HG02623 (cell line): ENCODE measurements at regions not wholly inside any gene's neighbourhood (a gene's known extent, or its start where the extent isn't known, plus 50 kb on each side); places are given as distances from the start of the nearest gene placed in this dataset.
A peak's percentile ranks its signal among the peaks of the same experiment; 100 is the strongest.

Source experiments
- ATAC-seq: cut with Tn5 transposase; IDR thresholded peaks from one replicate; pipeline ENCODE4 v1.9.1; 2021; ENCODE audit warnings: moderate library complexity; ENCODE audit not compliant: unreplicated experiment

DNA sequence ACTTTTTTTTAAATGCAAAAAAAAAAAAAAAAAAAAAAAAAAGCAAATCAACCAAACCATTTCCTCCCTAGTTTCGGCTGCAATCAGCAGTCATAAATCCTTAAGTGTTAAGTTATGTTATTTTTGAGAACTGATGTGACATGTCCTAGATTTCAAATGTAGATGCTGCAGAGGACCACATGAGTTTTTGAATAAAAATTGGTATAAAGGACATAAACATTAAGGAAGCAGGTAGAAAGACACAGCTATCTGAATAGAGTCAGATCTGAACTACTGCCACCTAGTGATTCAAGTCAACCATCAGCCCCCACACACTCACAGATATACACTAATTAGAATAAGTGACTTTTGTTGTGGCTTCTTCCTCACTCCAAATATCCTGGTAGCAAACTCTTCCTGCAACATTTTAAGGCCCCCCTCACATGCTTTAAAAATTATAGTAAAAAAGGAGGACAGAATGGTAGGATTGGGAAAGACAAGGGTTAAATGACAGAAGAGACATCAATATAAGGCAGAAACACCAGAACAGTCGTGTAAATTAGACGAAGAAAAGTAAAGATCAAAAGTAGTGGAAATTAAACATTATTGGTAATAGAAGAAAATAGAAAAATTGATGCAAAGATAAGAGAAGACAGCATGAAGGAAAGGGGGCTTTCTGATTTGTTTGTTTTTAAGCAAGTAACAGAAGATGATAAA, 394.5 kb upstream of the ATP2B1 start:
- peak; percentile 83 for ATAC-seq

DNA sequence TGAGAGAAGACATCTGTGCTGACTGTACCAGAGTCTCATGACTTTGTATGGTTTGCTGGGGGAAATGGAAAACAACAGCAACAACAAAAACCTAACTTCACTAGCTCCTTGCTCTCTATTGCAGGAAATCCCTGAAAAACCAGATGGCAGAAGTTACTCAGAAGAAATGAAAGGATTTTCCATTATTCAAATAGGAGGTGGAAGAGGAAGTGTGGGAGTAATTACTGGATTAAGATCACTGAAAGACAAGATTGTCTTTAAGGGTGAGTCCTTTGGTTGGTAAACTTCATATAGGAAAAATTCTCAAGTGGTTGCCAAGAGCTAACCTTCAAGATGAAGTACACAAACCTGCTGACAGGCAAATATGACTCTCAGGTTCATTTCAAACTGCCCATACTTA, 391.9 kb upstream of the ATP2B1 start:
- no peak for ATAC-seq

DNA sequence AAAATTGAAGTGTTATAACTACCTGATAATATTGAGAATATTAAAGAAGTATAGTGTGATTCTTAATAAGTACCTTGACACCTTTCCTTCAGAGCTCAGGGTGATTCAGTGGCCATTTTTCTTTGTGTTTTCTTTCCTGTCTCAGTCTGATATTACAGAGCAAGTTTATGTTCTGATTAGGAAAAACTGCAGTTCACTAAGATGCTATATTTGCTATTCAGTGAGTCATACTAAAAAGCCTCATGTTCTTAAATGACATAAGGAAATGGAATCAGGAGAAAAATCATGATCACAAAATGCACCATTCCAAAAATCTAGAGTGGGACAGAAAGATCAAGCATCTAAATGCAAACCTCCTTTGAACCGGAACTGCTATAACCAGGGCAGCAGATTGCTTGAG, 390.6 kb upstream of the ATP2B1 start:
- no peak for ATAC-seq

DNA sequence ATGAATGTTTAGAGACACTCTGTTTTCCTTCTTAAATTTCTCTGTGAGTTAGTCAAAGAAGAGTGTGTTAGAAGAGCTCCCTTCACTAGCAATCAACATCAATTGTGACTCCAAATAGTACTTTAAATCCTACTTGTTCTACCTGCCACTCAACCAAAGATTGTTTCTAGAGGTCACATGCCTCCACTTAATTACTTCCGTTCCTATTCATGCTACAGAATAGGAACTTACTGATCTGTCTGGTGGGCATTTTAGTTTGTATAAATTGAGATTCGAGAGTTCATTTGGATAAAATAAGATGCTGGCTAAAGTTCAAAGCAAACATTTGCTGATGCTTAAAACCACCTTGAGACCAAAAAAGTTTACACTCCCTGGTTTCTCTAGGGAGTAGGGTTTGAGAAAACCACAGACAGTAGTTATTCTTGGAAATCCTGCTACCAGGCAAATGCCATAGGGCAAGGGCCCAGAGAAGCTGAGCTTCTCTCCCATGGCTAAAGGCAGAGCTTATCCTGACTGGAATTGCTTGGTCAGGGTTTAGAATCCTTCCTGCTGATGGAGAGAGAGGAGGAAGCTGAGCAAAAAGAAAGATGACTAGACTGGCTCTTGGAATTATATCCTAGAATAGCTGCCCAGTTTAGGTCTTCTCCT, 389.6 kb upstream of the ATP2B1 start:
- no peak for ATAC-seq

DNA sequence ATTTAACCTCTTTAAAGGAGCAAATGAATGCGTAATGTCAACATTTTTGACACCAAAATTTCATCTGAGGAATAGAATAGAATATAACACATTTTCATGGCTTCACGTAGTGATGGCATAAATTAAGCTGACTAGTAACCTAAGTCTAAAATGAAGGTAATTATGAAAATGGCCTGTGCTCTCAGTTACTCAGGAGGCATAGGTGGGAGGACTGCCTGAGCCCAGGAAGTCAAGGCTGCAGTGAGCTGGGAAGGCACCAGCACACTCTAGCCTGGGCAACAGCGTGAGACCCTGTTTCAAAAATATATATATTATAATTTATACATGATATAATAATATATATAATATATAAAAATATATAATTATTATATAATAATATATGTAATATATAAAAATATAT, 383.2 kb upstream of the ATP2B1 start:
- ATAC-seq = no peak

DNA sequence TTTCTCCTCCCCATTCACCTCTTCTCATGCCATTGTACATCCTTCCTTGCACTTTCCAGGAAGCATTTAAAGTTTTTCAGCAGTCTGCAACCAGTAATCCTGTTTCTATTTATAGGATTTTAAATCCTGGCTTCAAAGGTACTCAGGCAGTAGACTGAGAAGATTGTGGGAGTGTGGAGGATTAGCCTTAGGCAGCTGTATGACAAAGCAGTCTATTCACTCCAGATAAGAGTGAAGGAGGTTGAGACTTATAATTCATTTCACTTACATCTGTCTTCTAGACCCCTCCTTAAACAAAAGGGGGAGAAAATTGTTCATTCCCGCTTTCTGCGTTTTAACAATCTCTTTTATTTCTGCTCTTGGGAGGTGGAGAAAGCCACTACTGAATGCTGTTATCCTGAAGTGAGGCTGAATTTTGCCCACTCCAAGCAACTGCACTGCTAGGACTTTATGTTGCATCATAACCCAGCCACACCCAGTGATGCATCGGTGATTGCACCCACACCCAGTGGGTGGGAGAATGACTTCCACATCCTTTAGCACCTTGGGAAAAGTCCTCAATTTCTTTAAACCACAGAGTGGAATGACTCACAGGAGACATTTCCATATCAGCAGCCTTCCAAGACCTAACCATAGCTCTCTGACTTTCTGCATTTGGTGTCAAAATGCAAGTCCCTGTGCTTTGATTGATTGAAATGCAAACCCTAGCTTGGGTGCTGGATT, 382.5 kb upstream of the ATP2B1 start:
- ATAC-seq = no peak

DNA sequence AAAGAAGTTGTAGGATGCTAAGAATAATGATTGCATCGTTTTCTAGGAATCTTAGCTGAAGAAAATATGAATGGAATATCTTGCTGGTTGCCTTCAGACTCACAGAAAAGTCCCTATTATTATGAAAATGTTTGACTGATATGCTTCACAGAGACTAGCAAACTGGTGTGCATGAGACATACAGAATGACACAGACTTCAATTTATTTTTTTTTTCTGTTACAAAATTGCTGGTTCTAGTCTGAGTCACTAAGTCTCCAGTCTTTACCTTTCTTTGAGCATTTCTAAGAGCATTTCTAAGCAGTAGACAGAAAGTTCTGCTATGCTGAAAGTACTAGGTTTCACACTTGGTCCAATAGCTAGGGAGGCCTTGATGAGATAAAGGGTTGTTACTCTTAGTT, 377.6 kb upstream of the ATP2B1 start:
- ATAC-seq = no peak

DNA sequence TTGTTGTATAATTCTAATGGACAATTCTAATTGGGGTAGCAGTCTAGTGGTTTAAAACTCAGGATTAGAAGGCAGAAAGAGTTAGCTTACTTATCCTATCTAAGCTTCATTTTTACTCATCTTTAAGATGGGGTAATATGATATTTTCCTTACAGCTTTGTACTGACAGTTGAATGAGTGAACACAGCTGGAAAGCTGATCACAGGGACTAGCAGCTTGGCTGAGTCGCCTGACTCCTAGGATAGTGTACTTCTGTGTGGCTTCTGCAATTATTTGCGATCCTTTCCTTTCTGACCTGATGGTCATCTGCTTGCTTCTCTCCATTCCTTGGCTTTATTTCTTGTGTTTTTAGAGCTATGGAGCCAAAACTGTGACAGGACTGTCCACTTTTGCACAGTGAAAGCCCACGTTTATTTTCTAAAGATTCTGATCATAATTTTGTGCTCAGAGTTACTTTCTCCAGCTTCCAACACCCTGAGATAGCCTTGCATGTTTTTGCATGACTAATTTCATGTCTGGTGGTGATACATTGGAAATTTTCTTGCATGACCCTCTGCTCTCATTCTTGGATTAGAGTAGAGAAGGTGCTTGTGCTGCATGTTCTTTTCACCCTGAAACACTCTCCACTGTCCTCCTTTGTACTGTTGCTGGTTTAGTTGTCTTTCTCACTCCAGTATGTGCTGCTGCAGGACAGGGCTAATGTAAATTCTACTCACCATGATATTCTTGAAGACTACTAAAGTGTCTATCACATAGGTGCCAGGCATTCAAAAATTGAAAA, 377.0 kb upstream of the ATP2B1 start:
- ATAC-seq = no peak

DNA sequence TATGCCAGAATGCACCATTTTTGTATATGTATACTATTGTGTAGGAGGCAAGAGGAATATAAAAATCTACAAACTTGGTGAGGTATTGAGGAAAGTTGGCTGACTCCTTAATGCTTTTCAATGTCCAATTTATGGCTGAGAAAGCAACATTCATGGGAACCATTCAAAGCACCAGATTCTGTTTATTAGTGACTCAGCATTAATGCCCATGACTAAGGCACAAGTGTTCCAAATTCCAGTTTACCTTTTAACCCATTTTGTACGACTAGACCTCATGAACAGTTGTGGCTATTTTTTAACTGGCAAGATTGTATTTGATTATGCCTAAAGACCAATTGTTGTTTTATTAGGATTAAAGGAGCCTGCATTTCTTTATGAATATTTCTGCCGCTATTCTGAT, 375.4 kb upstream of the ATP2B1 start:
- ATAC-seq = no peak

DNA sequence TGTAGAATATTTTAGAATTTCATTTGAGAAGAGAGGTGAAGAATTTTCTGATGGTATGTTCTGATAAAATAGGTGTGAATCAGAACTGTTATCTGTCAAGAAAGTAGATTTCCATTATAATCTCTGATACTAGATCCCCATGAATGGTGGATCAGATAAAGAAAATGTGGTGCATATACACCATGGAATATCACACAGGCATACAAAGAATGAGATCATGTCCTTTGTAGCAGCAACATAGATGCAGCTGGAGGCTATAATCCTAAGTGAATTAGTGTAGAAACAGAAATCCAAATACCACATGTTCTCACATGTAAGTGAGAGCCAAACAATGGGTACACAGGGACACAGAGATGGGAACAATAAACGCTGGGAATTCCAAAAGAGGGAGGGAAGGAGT, 372.0 kb upstream of the ATP2B1 start:
- ATAC-seq = no peak

DNA sequence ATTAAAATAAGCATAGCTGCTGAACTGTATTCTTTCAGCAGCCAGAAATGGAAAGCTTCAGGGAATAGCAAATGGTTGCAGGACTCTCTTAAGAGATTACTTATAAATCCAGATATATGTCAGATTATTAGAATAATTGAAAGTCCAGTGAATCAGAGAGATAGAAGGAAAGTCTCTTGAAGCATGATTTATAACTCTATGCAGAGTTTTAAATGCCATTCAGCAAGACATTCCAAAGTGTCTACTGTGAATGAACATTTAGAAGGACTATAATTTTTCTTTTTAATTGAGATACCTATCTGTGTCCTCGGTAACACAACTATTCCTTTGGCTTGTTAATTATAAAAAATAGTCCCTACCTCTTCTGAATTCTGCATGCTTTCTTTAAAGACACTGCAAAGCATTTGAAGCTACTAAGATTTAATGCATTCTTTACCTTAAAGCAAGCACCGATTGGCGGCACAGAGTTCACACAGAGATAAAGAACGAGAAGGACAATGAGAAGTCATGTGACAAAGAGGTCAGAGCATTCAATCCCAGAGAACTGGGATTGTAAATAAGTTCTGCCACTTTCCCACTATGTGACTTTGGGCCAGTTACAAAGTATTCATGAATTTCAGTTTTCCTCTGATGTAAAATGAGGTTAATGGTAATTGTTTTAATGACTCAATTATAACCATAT, 371.0 kb upstream of the ATP2B1 start:
- ATAC-seq = no peak

DNA sequence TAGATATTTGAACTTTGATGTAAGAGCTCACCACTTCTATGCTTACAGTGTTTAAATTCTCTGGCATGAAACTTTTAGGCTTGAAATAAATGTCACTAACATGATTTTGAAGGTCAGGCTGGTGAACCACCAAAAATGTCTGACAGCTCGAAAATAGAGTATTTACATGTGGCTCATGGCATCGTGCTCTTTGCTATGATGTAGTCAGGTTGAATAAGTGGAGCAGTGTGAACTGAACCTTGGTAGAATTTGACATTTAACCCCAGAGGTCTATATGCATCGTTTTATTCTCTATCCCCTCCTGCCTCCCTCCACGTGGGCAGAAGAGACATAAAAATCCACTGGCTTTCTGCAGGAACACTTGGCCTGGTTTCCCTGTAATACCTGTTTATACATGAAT, 369.7 kb upstream of the ATP2B1 start:
- no peak for ATAC-seq

DNA sequence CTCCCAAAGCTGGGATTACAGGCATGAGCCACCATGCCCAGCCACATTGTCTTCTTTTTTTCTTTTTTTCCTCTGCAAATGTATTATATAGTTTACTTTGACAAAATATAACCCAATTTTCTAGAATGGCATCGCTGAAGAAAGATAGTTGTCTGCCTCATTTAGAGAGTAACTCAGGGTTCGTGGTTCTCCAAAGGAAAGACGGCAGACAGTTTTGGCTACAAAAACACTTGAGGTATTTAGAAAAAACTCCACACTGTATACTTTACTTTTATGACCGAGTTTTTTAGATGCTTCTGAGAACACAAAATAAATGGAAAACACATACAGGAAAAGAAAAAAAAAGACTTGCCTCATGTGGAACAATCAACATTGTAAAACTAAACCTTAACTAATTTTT, 369.1 kb upstream of the ATP2B1 start:
- no peak for ATAC-seq

DNA sequence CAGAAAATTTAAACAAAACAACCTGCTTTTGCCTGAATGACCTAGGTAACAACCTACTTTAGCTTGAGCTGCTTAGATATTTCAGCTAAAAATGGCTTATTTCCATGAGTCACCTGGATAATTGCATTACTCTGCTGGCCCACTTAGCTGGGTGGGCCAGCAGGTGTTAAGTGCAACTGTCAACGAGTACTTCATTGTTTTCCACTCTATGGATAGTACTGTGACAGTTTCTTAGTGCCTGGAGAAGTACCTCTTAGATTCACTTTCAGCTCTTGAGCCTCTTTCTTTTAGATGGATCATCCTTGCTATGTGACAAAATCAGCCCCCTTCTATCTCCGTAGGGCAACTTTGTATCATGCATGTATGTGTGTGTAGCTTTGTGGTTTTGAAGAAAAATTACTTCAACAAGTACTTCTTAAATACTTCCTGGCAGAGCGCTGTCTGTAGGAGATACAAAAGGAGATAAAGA, 368.2 kb upstream of the ATP2B1 start:
- ATAC-seq = no peak

DNA sequence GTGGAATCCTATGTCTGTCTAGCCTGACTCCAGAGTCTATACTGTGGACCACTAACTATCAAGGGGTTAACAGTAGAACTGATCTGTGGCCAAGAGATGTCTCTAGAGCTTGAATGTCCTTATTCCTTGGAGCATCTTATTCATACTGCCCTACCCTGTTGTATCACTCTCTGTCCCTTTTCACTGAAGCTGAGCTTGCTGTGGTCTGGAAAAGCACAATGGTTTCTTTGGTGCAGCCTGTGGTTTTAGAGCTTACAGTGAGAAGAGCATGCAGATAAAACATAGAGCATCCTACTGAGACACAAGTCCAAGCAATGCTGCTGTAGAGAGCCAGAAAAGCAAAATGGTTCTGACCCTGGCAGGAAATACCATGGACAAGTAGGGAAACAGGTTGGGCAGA, 367.0 kb upstream of the ATP2B1 start:
- no peak for ATAC-seq

DNA sequence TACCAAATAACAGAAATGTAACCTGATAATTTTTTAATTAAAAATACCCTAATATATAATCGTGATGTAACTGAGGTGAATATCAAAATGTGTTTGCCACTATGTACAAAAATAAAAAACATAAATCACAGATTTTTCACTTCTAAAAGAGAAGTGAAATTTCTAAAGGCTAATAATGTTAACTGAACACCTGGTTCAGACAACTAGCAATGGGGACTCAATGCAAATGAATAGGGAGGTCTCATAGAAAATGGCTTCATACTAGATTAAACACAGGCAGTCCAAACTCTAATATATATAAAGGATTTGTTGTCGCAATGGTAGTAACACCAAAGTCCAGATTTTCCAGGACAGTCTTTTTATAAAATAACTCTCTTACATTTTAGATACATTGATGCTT, 365.4 kb upstream of the ATP2B1 start:
- peak; percentile 71 for ATAC-seq

DNA sequence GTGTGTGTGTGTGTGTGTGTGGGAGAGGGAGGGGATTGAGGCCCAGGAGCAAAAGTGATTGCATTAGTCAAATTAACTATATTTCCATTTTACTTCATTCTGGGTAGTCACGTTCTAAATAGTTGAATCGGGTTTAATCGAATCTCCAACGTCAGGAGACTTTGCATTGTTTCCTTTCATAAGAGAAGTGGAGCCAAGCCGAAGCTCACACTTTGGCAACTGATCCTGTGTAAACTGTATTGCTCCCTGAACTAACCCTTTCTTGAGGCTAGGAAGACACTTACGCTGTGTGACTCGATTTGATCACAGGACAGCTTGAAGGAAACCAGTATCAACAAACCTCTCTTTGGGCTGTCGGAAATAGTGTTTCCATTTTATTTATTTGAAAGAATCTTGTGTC, 363.4 kb upstream of the ATP2B1 start:
- ATAC-seq = no peak

DNA sequence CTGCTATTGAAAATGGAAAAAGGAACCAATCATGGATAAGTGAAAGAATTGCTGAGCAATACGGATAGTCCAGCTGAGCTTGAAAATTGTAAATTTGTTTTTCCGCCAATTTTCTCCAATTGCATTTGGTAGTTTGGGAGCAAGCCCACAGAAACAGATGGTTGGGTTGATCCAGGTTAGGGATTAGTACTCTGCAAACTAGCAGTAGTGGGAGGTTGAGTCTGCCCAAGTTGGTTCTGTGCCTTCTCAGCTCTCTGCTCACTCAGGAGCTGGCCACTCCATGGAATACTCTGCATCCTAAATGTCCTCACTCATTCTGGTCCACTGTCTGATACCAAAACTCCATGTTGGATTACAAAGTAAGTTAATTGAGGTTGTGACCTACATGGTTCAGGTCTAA, 361.1 kb upstream of the ATP2B1 start:
- ATAC-seq = no peak

DNA sequence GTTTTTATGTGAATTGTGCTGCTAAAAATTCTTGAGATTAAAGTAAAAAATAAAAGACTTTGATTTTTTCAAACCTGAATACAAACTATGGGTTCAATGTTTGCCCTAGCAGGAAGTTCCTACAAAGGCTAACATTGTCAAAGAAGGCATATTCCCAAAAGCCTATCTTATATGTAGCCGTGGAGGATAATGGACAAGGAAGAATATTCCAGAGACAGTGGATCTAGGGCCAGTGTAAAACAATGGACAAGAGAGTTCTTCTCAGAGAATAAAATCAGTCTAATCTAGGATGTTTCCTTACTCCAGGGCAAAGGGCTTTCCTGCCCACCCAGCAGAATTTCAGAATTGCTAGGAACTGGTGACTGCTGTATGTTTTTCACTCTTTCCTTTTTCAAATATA, 359.2 kb upstream of the ATP2B1 start:
- no peak for ATAC-seq

DNA sequence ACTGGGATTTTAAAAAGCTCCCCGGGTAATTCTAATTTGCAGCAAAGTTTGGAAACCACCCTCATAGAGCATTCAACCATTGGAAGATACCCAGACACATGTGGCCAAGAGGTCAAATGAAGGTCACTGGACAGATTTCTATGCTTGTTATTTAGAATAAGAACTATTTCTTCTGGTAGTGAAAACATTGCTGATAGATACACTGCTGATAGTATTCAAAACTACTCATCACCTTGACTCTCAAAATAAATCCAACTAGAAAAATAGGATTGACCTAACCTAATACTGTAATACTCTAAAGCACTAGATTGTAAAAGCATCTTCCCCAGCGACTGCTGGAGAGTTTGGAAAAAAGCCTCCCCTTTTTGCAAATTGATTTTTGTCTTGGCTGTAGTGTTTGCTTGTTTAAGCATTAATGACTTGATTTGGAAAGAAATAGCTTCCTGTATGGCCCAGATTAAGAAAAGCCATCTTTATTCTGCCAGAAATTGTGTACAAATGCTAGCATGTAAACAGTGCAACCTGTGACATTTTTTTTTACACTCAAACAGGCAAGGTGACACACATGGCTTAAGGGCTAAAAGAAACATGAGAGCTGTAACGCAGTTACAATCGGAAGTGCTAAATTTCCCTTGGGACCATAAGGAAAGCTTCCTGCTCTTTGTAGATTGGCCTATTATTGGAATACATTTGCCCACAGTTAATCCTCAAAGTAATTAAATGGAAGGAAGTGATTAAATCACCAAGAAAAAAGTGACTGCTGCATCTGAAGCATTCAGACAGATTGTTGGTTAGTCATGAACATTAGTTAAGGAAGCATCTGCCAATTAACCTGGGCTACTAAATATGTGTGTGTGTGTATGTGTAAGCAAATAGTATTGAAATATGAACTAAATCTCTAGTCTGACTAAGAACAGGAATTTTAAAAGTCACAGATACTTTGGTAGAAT, 356.5 kb upstream of the ATP2B1 start:
- no peak for ATAC-seq
